Astrocyte (in vitro differentiated cells and primary cell): ENCODE measurements at regions not wholly inside any gene's neighbourhood (a gene's known extent, or its start where the extent isn't known, plus 50 kb on each side); places are given as distances from the start of the nearest gene placed in this dataset.
"Not testable (repeated sequence)": the region's sequence is repeated elsewhere in the genome, so short reads cannot be mapped to it uniquely, and the experiment has no call there.

Experiments
- DNase-seq: peaks from one replicate; pipeline ENCODE4 v3.0.0-alpha.2; 2010; ENCODE audit warnings: low read depth
- FAIRE-seq: peaks from 2 replicates; lab custom pipeline; 2011; peaks lifted over from hg19 to GRCh38; lab: Jason Lieb, UNC
- H2AFZ ChIP-seq: 2 replicates; pipeline ENCODE4 v1.6.0; 2012; ENCODE audit warnings: low read depth, low read length, inconsistent platforms
- H3K27ac ChIP-seq: 2 replicates; pipeline ENCODE4 v1.5.1; 2011; ENCODE audit warnings: low read depth, low read length, inconsistent platforms
- H3K27me3 ChIP-seq: 2 replicates; pipeline ENCODE4 v1.6.0; 2011; ENCODE audit warnings: low read length, inconsistent platforms; ENCODE audit not compliant: insufficient read depth
- H3K36me3 ChIP-seq: 2 replicates; pipeline ENCODE4 v1.5.1; 2011; ENCODE audit warnings: low read length, inconsistent platforms; ENCODE audit not compliant: insufficient read depth
- H3K4me1 ChIP-seq: 2 replicates; pipeline ENCODE4 v1.5.1; 2011; ENCODE audit warnings: low read length, inconsistent platforms; ENCODE audit not compliant: insufficient read depth
- H3K4me2 ChIP-seq: 2 replicates; pipeline ENCODE4 v1.6.0; 2012; ENCODE audit warnings: low read length, inconsistent platforms
- H3K4me3 ChIP-seq: 2 replicates; pipeline ENCODE4 v1.5.1; 2011; ENCODE audit warnings: low read depth, mild to moderate bottlenecking, low read length, inconsistent platforms; ENCODE audit not compliant: insufficient read depth
- H3K79me2 ChIP-seq: 2 replicates; pipeline ENCODE4 v1.6.0; 2012; ENCODE audit warnings: mild to moderate bottlenecking, low read length, inconsistent platforms; ENCODE audit not compliant: insufficient read depth
- H3K9ac ChIP-seq: 2 replicates; pipeline ENCODE4 v1.6.0; 2012; ENCODE audit warnings: mild to moderate bottlenecking, low read length, inconsistent platforms
- H3K9me3 ChIP-seq: 2 replicates; pipeline ENCODE4 v1.5.1; 2012; ENCODE audit warnings: low read depth, mild to moderate bottlenecking, low read length, inconsistent platforms; ENCODE audit not compliant: insufficient read depth
- H4K20me1 ChIP-seq: 2 replicates; pipeline ENCODE4 v1.6.0; 2012; ENCODE audit warnings: low read length, inconsistent platforms; ENCODE audit not compliant: insufficient read depth
- H3K27ac Mint-ChIP-seq: one replicate; pipeline ENCODE4 v1.8.0; 2021; ENCODE audit warnings: mild to moderate bottlenecking, mixed read lengths; ENCODE audit not compliant: unreplicated experiment
- H3K27me3 Mint-ChIP-seq: one replicate; pipeline ENCODE4 v1.8.0; 2021; ENCODE audit warnings: low read depth, mixed read lengths; ENCODE audit not compliant: unreplicated experiment
- H3K36me3 Mint-ChIP-seq: one replicate; pipeline ENCODE4 v1.8.0; 2021; ENCODE audit warnings: low read depth, mixed read lengths; ENCODE audit not compliant: unreplicated experiment
- H3K4me1 Mint-ChIP-seq: one replicate; pipeline ENCODE4 v1.8.0; 2021; ENCODE audit warnings: low read depth, mixed read lengths; ENCODE audit not compliant: unreplicated experiment
- H3K4me3 Mint-ChIP-seq: one replicate; pipeline ENCODE4 v1.8.0; 2021; ENCODE audit warnings: mild to moderate bottlenecking, moderate library complexity, mixed read lengths; ENCODE audit not compliant: unreplicated experiment
- H3K9me3 Mint-ChIP-seq: one replicate; pipeline ENCODE4 v1.8.0; 2021; ENCODE audit warnings: mild to moderate bottlenecking, mixed read lengths; ENCODE audit not compliant: unreplicated experiment
- CTCF ChIP-seq: IDR thresholded peaks from 2 replicates; pipeline ENCODE4 v1.5.1; 2011; ENCODE audit warnings: low read depth, mild to moderate bottlenecking, inconsistent platforms, low read length, moderate library complexity; ENCODE audit not compliant: insufficient read depth
- EZH2 ChIP-seq: IDR thresholded peaks from 2 replicates; pipeline ENCODE4 v1.6.1; 2012; ENCODE audit warnings: mild to moderate bottlenecking, low read length, inconsistent platforms; ENCODE audit not compliant: insufficient read depth

- Histone ChIP-seq H3K9ac (no peak overlapping the region), H3K27ac (no peak overlapping the region), H3K9me3 (no peaks in the 10 kb centered on the region), H3K4me3 (no peak overlapping the region), H3K4me2 (no peak overlapping the region), H3K27me3 (no peaks in the 10 kb centered on the region), H3K4me1 (no peaks in the 10 kb centered on the region), H3K79me2 (no peaks in the 10 kb centered on the region), H2AFZ (no peak overlapping the region), H4K20me1 (no peaks in the 10 kb centered on the region), H3K36me3 (no peaks in the 10 kb centered on the region)
- peaks cover 14% of the 10 kb centered on the region for H3K9me3 Mint-ChIP-seq
- H3K36me3 Mint-ChIP-seq = peaks cover 2% of the 10 kb centered on the region
- no peak overlapping the region for H3K27ac Mint-ChIP-seq
- no peak for DNase-seq
- no peak overlapping the region for H3K4me3 Mint-ChIP-seq
- FAIRE-seq = no peak
- no peaks in the 10 kb centered on the region for H3K27me3 Mint-ChIP-seq
- TF ChIP-seq EZH2 = no peak
- no peak for TF ChIP-seq CTCF
- H3K4me1 Mint-ChIP-seq = no peaks in the 10 kb centered on the region
Observed at GRCh38 chr2:55796121-55796520, 102.5 kb upstream of the PNPT1 start.

- not testable (repeated sequence) for H3K36me3 ChIP-seq, H4K20me1 ChIP-seq, H3K27ac Mint-ChIP-seq, H3K79me2 ChIP-seq, H3K4me1 ChIP-seq, H3K4me2 ChIP-seq, H3K9ac ChIP-seq, H3K4me1 Mint-ChIP-seq, H3K4me3 ChIP-seq, H3K4me3 Mint-ChIP-seq, DNase-seq, H3K27ac ChIP-seq, H3K36me3 Mint-ChIP-seq, H3K9me3 ChIP-seq, H2AFZ ChIP-seq, FAIRE-seq, H3K27me3 ChIP-seq, H3K27me3 Mint-ChIP-seq
- peaks cover 19% of the 10 kb centered on the region for H3K9me3 Mint-ChIP-seq
Observed at GRCh38 chr2:55793602-55794001, 100.0 kb upstream of the PNPT1 start.

- H3K4me1 Mint-ChIP-seq = no peaks in the 10 kb centered on the region
Observed at GRCh38 chr2:55786280-55786679, 92.6 kb upstream of the PNPT1 start.

GRCh38 chr2:55783751-55784150, 90.1 kb upstream of the PNPT1 start:
- peaks cover 17% of the 10 kb centered on the region for H3K4me1 Mint-ChIP-seq
- not testable (repeated sequence) for H3K27me3 ChIP-seq, H3K9ac ChIP-seq, H3K4me2 ChIP-seq, H3K36me3 Mint-ChIP-seq, H3K4me3 Mint-ChIP-seq, H3K27me3 Mint-ChIP-seq, FAIRE-seq, H4K20me1 ChIP-seq, H2AFZ ChIP-seq, H3K36me3 ChIP-seq, H3K27ac ChIP-seq, H3K4me3 ChIP-seq, H3K27ac Mint-ChIP-seq, H3K79me2 ChIP-seq, H3K9me3 Mint-ChIP-seq, H3K9me3 ChIP-seq, DNase-seq
- peaks cover 13% of the 10 kb centered on the region for H3K4me1 ChIP-seq

More at GRCh38 chr2:55786280-55786679, 92.6 kb upstream of the PNPT1 start:
- Histone ChIP-seq H3K9ac (no peak overlapping the region), H3K27me3 (no peaks in the 10 kb centered on the region), H3K36me3 (no peaks in the 10 kb centered on the region), H3K9me3 (no peaks in the 10 kb centered on the region), H2AFZ (no peak overlapping the region), H3K4me1 (no peaks in the 10 kb centered on the region), H4K20me1 (no peaks in the 10 kb centered on the region), H3K79me2 (no peaks in the 10 kb centered on the region), H3K27ac (no peak overlapping the region), H3K4me3 (no peak overlapping the region), H3K4me2 (no peak overlapping the region)
- TF ChIP-seq EZH2 (no peak), CTCF (no peak)
- no peak for FAIRE-seq
- Mint-ChIP-seq H3K36me3 (no peaks in the 10 kb centered on the region), H3K4me3 (no peak overlapping the region), H3K9me3 (peaks cover 5% of the 10 kb centered on the region), H3K27me3 (no peaks in the 10 kb centered on the region), H3K27ac (no peak overlapping the region)
- DNase-seq = no peak
